CD4-positive, alpha-beta T cell (primary cell): ENCODE measurements at regions not wholly inside any gene's neighbourhood (a gene's known extent, or its start where the extent isn't known, plus 50 kb on each side); places are given as distances from the start of the nearest gene placed in this dataset.

Source experiments
- ATAC-seq: fragments of 200-7000 bp; cut with Tn5 transposase; one replicate; pipeline ENCODE4 v1.10.0; 2022; ENCODE audit warnings: mild to moderate bottlenecking; ENCODE audit not compliant: poor library complexity
- CTCF ChIA-PET: fragments of 350-600 bp; sonication (Branson Sonifier 250); formaldehyde crosslinking; loops from one replicate; lab custom pipeline; 2021; ENCODE audit warnings: antibody characterized with exemption, inconsistent platforms; lab: Charles Lee
- POLR2A ChIA-PET: fragments of 350-600 bp; sonication (Branson Sonifier 250); formaldehyde crosslinking; loops from one replicate; lab custom pipeline; 2021; ENCODE audit warnings: antibody characterized with exemption, inconsistent platforms; lab: Charles Lee
- DNase-seq, 14 experiments: peaks; one replicate each; pipeline ENCODE4 v3.0.0-alpha.2; 2013 to 2020; ENCODE audit warnings: mixed read lengths in 2 of 14
- H3K27ac ChIP-seq, 2 donors: one replicate each; pipeline versions ENCODE4 v1.5.1 to v1.7.0; 2013; ENCODE audit warnings: low read length in 2 of 2, low read depth in 1 of 2, mild to moderate bottlenecking in 1 of 2
- H3K27me3 ChIP-seq, 2 experiments: 1 replicate in 1 of 2; 2 replicates in 1 of 2; pipeline versions ENCODE4 v1.6.1 to v1.7.0; 2013; ENCODE audit warnings: low read length in 2 of 2, control low read depth in 1 of 2, mild to moderate bottlenecking in 1 of 2, moderate library complexity in 1 of 2; ENCODE audit not compliant: insufficient read depth in 2 of 2, control insufficient read depth in 1 of 2
- H3K36me3 ChIP-seq: one replicate; pipeline ENCODE4 v1.6.1; 2013; ENCODE audit warnings: low read length, control low read depth; ENCODE audit not compliant: insufficient read depth
- H3K4me1 ChIP-seq: one replicate; pipeline ENCODE4 v1.6.1; 2013; ENCODE audit warnings: low read length, control low read depth; ENCODE audit not compliant: insufficient read depth
- H3K4me3 ChIP-seq: one replicate; pipeline ENCODE4 v1.5.1; 2013; ENCODE audit warnings: mild to moderate bottlenecking, low read length, moderate library complexity
- H3K9me3 ChIP-seq, 2 experiments: 1 replicate in 1 of 2; 2 replicates in 1 of 2; pipeline versions ENCODE4 v1.6.1 to v1.7.0; 2013; ENCODE audit warnings: low read length in 2 of 2, mild to moderate bottlenecking in 2 of 2, control low read depth in 1 of 2, moderate library complexity in 1 of 2; ENCODE audit not compliant: control insufficient read depth in 1 of 2, insufficient read depth in 1 of 2
- H3K27ac Mint-ChIP-seq: one replicate; pipeline ENCODE4 v1.8.0; 2020; ENCODE audit warnings: mixed read lengths
- H3K27me3 Mint-ChIP-seq: one replicate; pipeline ENCODE4 v1.8.0; 2021; ENCODE audit warnings: mixed read lengths
- H3K36me3 Mint-ChIP-seq: one replicate; pipeline ENCODE4 v1.8.0; 2021; ENCODE audit warnings: low read depth, mixed read lengths
- H3K4me1 Mint-ChIP-seq: one replicate; pipeline ENCODE4 v1.8.0; 2021; ENCODE audit warnings: low read depth, mixed read lengths
- H3K4me3 Mint-ChIP-seq: one replicate; pipeline ENCODE4 v1.8.0; 2020; ENCODE audit warnings: mild to moderate bottlenecking, mixed read lengths
- H3K9me3 Mint-ChIP-seq: one replicate; pipeline ENCODE4 v1.8.0; 2020; ENCODE audit warnings: mixed read lengths
- CTCF ChIP-seq: fragments of 200-600 bp; IDR thresholded peaks from one replicate; pipeline ENCODE4 v1.8.0; 2022; ENCODE audit warnings: antibody characterized with exemption, mild to moderate bottlenecking
- intact Hi-C, 2 experiments: fragments of 100-400 bp; cut with DNase I in 1 of 2; cut with micrococcal nuclease in 1 of 2; formaldehyde crosslinking; loops; one replicate each; pipeline versions ENCODE4 v1.15.1 to v1.9.0; 2023 to 2025; cut with DNase I, micrococcal nuclease

- POLR2A ChIA-PET, result no interaction called here
- Histone ChIP-seq H3K36me3 (no peaks in the 10 kb centered on the region), H3K27me3 (no peaks in the 10 kb centered on the region), H3K4me3 (no peak overlapping the region), H3K9me3 (no peaks in the 10 kb centered on the region), H3K4me1 (no peaks in the 10 kb centered on the region), H3K27ac (no peak overlapping the region)
- CTCF ChIA-PET, result no interaction called here
- Mint-ChIP-seq H3K27me3 (no peaks in the 10 kb centered on the region), H3K4me3 (no peak overlapping the region), H3K4me1 (no peaks in the 10 kb centered on the region), H3K27ac (no peak overlapping the region), H3K36me3 (no peaks in the 10 kb centered on the region), H3K9me3 (peaks cover 5% of the 10 kb centered on the region)
- no peak for ATAC-seq
- intact Hi-C loops, result no loop called here
- DNase-seq, result no peak
- no peak for TF ChIP-seq CTCF
Observed at GRCh38 chr1:216847397-216848036, 124.3 kb upstream of the ESRRG start.

GRCh38 chr1:216846339-216846738 lies 123.1 kb upstream of the ESRRG start:
- no peaks in the 10 kb centered on the region for H3K4me1 ChIP-seq
- CTCF ChIA-PET, result no interaction called here
- H3K27ac ChIP-seq, result no peak overlapping the region
- POLR2A ChIA-PET, result no interaction called here
- no peaks in the 10 kb centered on the region for H3K4me1 Mint-ChIP-seq
- no peaks in the 10 kb centered on the region for H3K36me3 ChIP-seq
- no peaks in the 10 kb centered on the region for H3K36me3 Mint-ChIP-seq
- DNase-seq, result no peak
- H3K27me3 ChIP-seq, result no peaks in the 10 kb centered on the region
- no peak for ATAC-seq
- no peaks in the 10 kb centered on the region for H3K9me3 ChIP-seq
- H3K4me3 Mint-ChIP-seq, result no peak overlapping the region
- H3K9me3 Mint-ChIP-seq, result peaks cover 5% of the 10 kb centered on the region
- no peak for TF ChIP-seq CTCF
- no peak overlapping the region for H3K27ac Mint-ChIP-seq
- H3K4me3 ChIP-seq, result no peak overlapping the region
- no peaks in the 10 kb centered on the region for H3K27me3 Mint-ChIP-seq
- intact Hi-C loops, result no loop called here

- Mint-ChIP-seq H3K4me3 (no peak overlapping the region), H3K27ac (no peak overlapping the region), H3K9me3 (peaks cover 7% of the 10 kb centered on the region), H3K4me1 (no peaks in the 10 kb centered on the region), H3K36me3 (no peaks in the 10 kb centered on the region), H3K27me3 (no peaks in the 10 kb centered on the region)
- Histone ChIP-seq H3K4me1 (no peaks in the 10 kb centered on the region), H3K36me3 (no peaks in the 10 kb centered on the region), H3K4me3 (no peak overlapping the region), H3K27me3 (no peaks in the 10 kb centered on the region), H3K9me3 (no peaks in the 10 kb centered on the region), H3K27ac (no peak overlapping the region)
- ChIA-PET POLR2A (no interaction called here), CTCF (no interaction called here)
- ATAC-seq, result no peak
- no peak for TF ChIP-seq CTCF
- no peak for DNase-seq
- intact Hi-C loops, result no loop called here
Observed at GRCh38 chr1:216843409-216843808, 120.2 kb upstream of the ESRRG start.
